MM.1S (cell line): ENCODE measurements at regions not wholly inside any gene's neighbourhood (a gene's known extent, or its start where the extent isn't known, plus 50 kb on each side); places are given as distances from the start of the nearest gene placed in this dataset.

Experiments
- EZH2 ChIP-seq: fragments of 300-600 bp; sonication (generic); optimal IDR thresholded peaks from 2 replicates; pipeline ENCODE3; 2017; ENCODE audit warnings: low read depth, mild to moderate bottlenecking, antibody characterized with exemption, low read length, mixed read lengths
- TF ChIP-seq, protein P1 (sequence below): fragments of 300-600 bp; sonication (generic); IDR thresholded peaks from 2 replicates; pipeline ENCODE4 v1.5.1; 2016; ENCODE audit warnings: antibody characterized with exemption, low read length, mixed read lengths

DNA sequence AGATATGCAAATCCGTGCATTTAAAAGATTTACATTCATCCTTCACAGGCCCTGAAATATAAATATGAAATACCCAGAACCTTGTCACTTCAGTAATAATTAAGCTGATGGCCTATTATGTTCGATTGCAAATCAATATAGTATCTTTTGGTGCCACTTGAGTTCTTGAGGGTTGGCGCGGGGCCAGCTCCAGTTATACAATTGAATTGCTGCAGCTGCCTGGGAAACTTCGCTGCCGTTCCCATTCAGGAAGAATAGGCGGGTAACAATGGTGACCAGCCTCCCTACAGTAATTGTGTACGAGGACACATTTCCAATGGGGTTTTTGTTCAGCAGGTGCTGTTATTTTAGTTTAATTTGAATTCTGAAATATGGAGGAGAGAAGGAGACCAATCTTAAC lies 451.2 kb downstream of the INSC start:
- TF ChIP-seq, protein P1, sequence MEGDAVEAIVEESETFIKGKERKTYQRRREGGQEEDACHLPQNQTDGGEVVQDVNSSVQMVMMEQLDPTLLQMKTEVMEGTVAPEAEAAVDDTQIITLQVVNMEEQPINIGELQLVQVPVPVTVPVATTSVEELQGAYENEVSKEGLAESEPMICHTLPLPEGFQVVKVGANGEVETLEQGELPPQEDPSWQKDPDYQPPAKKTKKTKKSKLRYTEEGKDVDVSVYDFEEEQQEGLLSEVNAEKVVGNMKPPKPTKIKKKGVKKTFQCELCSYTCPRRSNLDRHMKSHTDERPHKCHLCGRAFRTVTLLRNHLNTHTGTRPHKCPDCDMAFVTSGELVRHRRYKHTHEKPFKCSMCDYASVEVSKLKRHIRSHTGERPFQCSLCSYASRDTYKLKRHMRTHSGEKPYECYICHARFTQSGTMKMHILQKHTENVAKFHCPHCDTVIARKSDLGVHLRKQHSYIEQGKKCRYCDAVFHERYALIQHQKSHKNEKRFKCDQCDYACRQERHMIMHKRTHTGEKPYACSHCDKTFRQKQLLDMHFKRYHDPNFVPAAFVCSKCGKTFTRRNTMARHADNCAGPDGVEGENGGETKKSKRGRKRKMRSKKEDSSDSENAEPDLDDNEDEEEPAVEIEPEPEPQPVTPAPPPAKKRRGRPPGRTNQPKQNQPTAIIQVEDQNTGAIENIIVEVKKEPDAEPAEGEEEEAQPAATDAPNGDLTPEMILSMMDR = no peak
- TF ChIP-seq EZH2 = no peak
